ENCODE measurements at regions not wholly inside any gene's neighbourhood (a gene's known extent, or its start where the extent isn't known, plus 50 kb on each side); places are given as distances from the start of the nearest gene placed in this dataset.

- no peak for TF ChIP-seq CTCF (IDR thresholded peaks at IDR 0.05)
- no peak for TF ChIP-seq RNF2 (IDR thresholded peaks at IDR 0.05; ENCODE audit: borderline replicate concordance, low read depth)
- no peak for TF ChIP-seq CHD2 (IDR thresholded peaks at IDR 0.05; ENCODE audit: low read length, partially characterized antibody)
Measured at GRCh38 chr5:67910546-67910945, 305.0 kb upstream of the PIK3R1 start.
